ENCODE measurements at regions not wholly inside any gene's neighbourhood (a gene's known extent, or its start where the extent isn't known, plus 50 kb on each side); places are given as distances from the start of the nearest gene placed in this dataset.

- no peak for DNase-seq (ENCODE audit: low read depth)
Measured at GRCh38 chr6:40841721-40842120, 197.3 kb downstream of the UNC5CL start.

- no peak for DNase-seq (ENCODE audit: low read depth)
Measured at GRCh38 chr6:40832691-40833090, 206.3 kb downstream of the UNC5CL start.

- DNase-seq (ENCODE audit: low read depth), result no peak
Measured at GRCh38 chr6:40831381-40831780, 207.6 kb downstream of the UNC5CL start.

GRCh38 chr6:40825102-40825501, 213.9 kb downstream of the UNC5CL start:
- no peak for DNase-seq (ENCODE audit: low read depth)

- DNase-seq (ENCODE audit: low read depth), result peak; percentile 16
Measured at GRCh38 chr6:40823917-40824891, 214.8 kb downstream of the UNC5CL start.

- DNase-seq (ENCODE audit: low read depth), result no peak
Measured at GRCh38 chr6:40822619-40823018, 216.4 kb downstream of the UNC5CL start.

GRCh38 chr6:40819182-40819834, 219.7 kb downstream of the UNC5CL start:
- no peak for DNase-seq (ENCODE audit: low read depth)

- DNase-seq (ENCODE audit: low read depth), result no peak
Measured at GRCh38 chr6:40817369-40817768, 221.7 kb downstream of the UNC5CL start.

- no peak for DNase-seq (ENCODE audit: low read depth)
Measured at GRCh38 chr6:40816601-40817000, 222.4 kb downstream of the UNC5CL start.

- DNase-seq (ENCODE audit: low read depth), result no peak
Measured at GRCh38 chr6:40815731-40816130, 223.3 kb downstream of the UNC5CL start.

- no peak for DNase-seq (ENCODE audit: low read depth)
Measured at GRCh38 chr6:40810171-40810570, 223.0 kb upstream of the LRFN2 start.

GRCh38 chr6:40809627-40810026, 222.5 kb upstream of the LRFN2 start:
- DNase-seq (ENCODE audit: low read depth), result no peak

GRCh38 chr6:40807484-40807883, 220.3 kb upstream of the LRFN2 start:
- DNase-seq (ENCODE audit: low read depth), result no peak

GRCh38 chr6:40806256-40806864, 219.2 kb upstream of the LRFN2 start:
- no peak for DNase-seq (ENCODE audit: low read depth)

GRCh38 chr6:40805336-40805735, 218.2 kb upstream of the LRFN2 start:
- no peak for DNase-seq (ENCODE audit: low read depth)

GRCh38 chr6:40804905-40805304, 217.7 kb upstream of the LRFN2 start:
- DNase-seq (ENCODE audit: low read depth), result no peak

- DNase-seq (ENCODE audit: low read depth), result no peak
Measured at GRCh38 chr6:40803897-40804702, 216.9 kb upstream of the LRFN2 start.

GRCh38 chr6:40802481-40802880, 215.3 kb upstream of the LRFN2 start:
- no peak for DNase-seq (ENCODE audit: low read depth)

- no peak for DNase-seq (ENCODE audit: low read depth)
Measured at GRCh38 chr6:40799296-40800140, 212.4 kb upstream of the LRFN2 start.

GRCh38 chr6:40798069-40798770, 211.1 kb upstream of the LRFN2 start:
- DNase-seq (ENCODE audit: low read depth), result no peak
